ENCODE measurements at regions not wholly inside any gene's neighbourhood (a gene's known extent, or its start where the extent isn't known, plus 50 kb on each side); places are given as distances from the start of the nearest gene placed in this dataset.
A peak's percentile ranks its signal among the peaks of the same experiment; 100 is the strongest.

DNA sequence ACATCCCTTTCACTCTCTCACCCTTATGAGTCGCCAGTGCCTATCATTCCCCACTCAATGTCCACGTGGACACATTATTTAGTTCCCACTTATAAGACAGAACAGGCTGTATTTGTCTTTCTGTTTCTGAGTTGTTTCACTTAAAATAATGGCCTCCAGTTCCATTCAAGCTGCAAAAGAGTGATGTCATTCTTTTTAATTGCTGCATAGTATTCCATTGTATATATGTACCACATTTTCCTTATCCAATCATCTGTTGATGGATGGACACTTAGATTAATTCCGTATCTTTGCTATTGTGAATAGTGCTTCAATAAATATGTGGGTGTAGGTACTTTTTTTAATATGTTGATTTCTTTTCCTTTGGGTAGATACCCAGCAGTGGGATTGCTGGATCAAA is 79.1 kb downstream of the ZNF365 start:
- DNase-seq (ENCODE audit: low read depth in 2 of 3, low spot score in 2 of 3) = no peak

DNA sequence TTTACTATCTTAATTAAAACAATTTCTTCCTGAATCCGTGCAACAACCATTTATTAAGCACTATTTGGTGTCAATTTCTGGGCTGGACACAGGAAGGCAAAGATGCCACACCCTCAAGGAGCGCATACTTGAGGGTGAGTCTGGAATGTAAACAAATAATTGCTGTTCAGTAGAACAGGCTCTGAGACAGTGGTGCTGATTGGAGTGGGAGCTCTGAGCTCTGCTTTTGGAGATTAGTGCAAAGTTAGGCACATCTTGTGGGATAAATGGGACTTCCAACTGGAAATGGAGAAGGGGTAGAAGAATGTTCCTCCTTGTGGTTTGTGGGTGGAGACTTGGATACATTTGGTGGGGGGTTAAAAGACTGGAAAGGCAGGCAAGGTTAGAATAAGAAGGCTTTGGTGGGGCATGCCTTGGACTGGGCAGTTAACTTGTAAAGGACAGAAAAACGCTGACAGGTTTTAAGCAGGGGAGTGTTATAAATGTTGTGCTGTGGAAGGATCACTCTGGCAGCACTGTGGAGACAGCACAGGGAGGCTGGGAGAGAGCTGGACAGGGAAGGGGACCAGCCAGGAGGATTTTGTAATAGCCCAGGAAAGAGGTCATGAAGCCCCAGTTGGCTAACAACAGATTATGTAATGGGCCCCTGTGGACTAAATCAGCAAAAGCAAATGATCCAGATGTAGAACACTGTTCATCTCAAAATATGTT is 80.7 kb downstream of the ZNF365 start:
- DNase-seq (ENCODE audit: low read depth in 2 of 3, low spot score in 2 of 3) = no peak

DNA sequence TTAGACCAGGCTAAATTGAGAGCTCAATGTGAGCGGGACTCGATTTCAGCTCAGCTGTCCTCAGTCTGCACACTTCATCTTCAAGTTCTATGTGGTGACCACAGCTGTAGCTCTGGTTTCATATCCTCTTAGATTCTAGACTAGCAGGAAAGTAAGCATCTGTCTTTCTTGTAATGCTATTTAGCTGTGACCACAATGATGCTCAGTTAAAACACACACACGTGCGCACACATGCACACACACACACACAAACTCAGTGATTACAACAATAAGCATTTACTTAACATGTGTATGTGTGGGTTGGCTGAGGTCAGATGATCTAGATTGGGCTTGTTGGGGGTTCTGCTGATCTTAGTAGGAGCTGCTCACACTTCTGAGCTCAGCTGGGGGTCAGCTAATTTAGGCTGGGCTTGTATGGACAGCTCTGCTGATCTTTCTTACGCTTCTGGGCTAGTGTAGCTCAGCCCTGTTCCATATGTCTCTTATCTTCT is 82.5 kb downstream of the ZNF365 start:
- DNase-seq (ENCODE audit: low read depth in 2 of 3, low spot score in 2 of 3) = no peak

DNA sequence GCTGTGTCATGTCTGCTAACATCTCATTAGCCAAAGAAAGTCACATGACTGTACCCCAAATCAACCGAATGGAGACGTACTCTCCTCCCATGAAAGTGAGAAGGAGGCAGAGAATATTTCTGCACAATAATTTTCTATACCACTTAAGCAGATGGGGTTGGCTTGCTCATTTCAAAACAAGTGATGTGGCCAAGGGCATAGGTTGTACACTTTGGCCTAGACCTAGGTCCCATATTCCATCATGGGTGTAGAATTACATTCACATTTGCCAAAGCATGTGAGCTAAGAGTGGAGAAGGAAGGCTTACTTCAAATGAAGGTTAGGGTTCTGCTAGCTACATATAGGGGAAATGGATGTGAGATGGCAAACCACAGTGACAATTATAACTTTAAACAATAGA is 83.0 kb downstream of the ZNF365 start:
- DNase-seq (ENCODE audit: low read depth in 2 of 3, low spot score in 2 of 3) = no peak

DNA sequence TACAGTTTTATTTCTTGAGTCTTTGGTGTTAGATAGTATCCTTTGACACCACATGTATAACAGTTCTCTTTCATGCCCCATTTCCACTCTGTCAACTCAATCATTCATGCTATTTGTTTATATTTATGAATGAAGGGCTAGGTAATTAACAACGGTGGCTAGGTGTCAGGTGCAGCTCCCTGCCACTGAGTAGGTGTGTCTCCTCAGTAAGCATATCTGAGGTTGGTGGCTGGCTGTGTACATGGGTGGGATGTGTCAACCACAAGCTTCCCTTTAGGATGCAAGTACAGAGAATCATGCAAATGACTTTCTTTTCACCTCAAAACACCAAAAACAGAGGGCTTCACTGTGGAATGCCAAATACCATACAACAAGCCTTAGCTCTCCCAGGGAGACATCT is 83.4 kb downstream of the ZNF365 start:
- no peak for DNase-seq (ENCODE audit: low read depth in 2 of 3, low spot score in 2 of 3)

DNA sequence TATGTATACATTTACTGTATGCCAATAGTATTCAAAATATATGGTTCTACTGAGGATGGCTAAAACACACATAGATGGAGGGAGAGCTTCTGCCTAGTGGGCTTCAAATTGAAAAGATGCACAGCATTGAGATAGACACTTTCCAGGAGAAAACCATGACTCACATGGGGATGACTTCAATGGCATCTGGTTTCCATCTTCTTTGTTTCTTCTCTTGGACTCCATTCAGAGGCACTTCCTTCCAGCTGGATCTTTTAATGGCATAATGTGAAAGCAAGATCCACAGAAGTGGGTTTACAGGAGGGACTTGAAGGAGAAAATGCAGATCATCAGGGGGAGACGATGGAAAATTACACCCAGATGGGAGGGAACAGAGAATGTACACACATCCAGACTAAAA is 84.9 kb downstream of the ZNF365 start:
- DNase-seq (ENCODE audit: low read depth in 2 of 3, low spot score in 2 of 3) = no peak

DNA sequence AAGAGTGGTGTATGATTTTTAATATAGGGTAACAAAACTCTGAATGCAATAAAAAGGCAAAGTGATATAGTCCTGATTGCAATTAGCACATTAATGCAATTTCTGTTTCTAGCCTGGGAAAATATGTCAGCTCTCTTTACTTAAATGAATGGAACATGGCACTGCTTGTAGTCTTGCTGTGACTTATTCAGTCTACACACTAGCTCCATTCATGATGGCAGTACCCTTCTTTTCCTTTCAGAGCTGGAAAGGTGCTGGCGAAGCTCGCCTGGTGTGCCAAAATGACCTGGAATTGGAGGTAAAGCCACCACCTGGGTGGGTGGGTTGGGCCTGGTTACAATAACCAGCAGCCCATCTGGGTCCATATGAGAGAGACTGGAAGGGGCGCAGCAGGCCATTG is 85.3 kb downstream of the ZNF365 start:
- DNase-seq (ENCODE audit: low read depth in 2 of 3, low spot score in 2 of 3) = no peak

DNA sequence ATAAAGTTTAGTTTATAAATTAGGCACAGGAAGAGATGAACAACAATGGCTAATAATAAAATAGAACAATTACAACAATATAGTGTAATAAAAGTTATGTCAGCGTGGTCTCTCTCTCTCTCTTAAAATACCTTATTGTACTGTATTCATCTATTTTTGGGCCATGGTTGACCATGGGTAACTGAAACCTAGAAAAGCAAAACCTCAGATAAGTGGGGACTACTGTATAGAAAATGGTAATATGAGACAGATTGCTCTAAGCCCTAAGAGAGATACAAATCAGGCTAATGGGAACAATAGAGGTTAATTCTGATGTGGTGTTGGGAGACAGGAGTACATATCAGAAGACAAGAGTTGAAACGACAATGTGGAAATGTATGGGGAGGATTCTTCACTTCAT is 86.2 kb downstream of the ZNF365 start:
- DNase-seq (ENCODE audit: low read depth in 2 of 3, low spot score in 2 of 3) = no peak

DNA sequence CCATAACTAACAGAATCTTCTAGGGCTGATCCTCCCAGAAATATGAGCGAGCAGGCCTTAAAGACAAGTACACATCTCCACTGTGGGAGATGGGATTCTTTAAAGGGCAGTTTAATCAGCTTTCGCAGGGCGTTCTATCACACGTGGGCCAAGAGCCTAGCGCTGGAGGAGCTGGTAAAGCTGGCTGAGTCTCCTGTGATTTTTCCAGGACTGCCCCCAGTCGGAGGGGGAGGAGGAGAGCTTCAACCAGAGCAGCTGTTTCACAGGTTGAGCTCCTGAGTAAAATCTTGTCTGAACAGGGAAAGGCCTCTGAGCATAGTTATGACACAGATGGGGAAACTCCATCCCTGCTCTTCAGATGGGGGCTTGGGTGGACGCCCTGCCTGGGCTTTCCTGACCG is 87.0 kb downstream of the ZNF365 start:
- DNase-seq (ENCODE audit: low read depth in 2 of 3, low spot score in 2 of 3) = no peak

DNA sequence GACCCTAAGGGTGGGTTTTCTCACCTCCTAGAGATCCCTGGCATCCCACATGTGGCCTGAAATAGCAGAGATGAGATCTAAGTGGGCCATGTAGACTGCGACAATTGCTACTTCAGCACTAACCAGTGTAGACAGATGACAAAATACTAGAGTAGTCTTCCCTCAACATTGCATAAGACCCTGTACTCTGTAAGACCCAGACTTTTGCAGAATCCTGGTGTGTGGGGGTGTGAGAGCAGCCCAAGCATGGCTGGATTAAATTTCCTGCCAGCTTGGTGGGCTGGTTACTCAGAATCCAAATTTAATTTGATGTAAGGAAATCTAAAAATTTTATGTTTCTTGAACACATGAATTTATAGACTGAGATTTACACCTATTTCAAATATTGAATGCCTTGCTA is 88.3 kb downstream of the ZNF365 start:
- DNase-seq (ENCODE audit: low read depth in 2 of 3, low spot score in 2 of 3) = no peak

DNA sequence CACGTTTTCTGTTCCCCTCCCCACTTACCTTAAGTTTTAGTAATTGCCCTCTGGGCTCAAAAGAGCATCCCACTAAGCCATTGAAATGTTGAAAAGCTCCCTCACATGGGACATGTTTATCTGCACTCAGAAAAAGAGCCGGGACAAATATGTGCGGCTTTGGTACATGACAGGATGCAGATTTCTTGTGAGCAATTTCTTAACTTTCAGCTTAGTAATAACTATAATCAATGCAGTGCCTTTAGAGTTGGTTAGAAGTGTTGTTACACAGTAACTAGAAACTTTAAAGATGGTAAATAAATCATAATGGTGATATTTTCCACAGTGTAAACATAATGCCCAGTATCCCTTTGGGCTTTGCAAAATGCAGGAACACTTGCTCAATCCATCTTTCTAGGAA is 89.2 kb downstream of the ZNF365 start:
- no peak for DNase-seq (ENCODE audit: low read depth in 2 of 3, low spot score in 2 of 3)

DNA sequence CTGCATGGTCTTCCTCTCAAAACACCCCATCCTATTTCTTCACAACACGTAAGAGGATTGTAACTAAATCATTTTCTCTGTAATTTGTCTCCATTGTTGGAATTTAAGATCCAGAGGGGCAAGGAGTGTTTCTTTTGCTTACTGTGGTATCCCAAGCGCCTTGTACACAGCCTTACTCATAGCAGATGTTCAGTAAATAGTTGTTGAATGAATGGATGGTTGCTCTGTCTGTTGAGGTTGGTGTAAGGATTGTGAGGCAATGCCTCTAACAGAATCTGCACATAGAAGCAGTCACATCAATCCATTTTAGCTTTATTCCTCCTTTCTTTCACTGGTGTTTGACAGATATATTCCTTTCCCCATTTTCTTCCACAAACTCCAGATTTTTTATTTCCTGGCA is 90.1 kb downstream of the ZNF365 start:
- DNase-seq (ENCODE audit: low read depth in 2 of 3, low spot score in 2 of 3) = no peak

DNA sequence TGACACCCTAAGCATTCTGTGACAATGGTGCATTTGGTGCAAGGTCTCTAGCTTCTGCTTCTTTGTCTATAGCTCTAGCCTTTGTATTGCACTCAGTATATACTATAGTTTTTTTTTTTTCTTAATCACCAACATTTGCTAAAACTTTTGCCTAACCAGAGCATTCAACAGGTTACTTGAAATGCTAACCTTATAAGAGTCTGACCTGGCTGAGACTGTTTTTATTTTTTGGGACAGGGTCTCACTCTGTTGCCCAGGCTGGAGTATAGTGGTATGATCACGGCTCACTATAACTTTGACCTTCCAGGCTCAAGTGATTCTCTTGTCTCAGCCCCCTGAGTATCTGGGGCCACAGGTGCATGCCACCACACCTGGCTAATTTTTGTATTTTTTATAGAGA is 92.4 kb downstream of the ZNF365 start:
- no peak for DNase-seq (ENCODE audit: low read depth in 2 of 3, low spot score in 2 of 3)

DNA sequence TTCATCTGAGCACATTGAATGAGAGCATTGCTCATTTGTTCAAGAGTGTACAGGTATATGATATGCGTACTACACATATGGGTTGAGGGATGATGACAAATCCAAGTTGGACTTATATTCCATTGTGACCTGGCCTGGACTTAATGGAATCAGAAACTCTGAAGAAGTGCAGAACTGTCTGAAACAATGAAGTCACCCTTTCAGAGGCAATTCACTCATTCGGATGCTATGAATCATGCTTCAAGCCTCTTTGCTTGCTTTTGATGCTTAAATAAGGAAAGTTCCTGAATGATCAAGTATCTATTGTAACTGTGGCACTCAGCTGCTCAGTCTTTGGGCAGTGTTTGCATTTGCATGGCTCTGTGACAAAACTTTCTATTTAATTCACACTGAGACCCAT is 93.4 kb downstream of the ZNF365 start:
- DNase-seq (ENCODE audit: low read depth in 2 of 3, low spot score in 2 of 3) = no peak

DNA sequence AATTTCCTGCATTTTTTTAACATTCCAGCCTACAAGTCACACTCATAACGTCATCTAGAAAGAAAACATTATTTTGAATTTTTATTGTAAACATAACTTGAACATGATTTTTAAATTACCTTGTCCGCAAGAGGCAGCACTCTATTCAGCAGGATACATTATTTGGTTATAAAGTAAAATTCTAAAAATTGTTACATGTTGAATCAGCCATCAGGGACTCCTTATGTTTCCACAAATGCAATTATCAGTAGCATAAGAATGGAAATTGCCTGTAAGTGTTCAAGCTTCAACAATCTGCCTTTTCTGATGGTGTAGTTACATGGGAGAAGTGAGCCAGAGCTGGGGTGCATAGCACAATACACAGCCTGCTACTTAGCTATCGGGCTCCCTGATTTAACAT is 97.5 kb downstream of the ZNF365 start:
- no peak for DNase-seq (ENCODE audit: low read depth in 2 of 3, low spot score in 2 of 3)

DNA sequence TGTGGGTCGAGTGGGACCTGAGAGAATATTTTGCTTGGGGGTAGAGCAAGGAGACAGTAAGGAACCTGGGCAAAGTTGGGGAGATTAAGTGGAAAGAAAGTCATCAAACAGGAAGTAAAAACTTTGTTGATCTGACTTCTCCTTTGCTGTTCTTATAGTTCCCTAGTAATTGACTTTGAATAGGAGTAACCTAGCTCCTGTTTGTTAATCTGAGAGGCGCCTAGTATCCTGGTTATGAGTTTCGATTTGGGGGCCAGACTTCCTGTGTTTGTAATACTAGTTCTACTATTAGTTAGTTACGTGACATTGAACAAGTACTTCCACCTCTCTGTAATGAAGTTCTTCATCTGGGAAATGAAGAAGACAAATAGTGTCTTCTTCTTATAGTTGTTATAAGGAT is 99.1 kb downstream of the ZNF365 start:
- no peak for DNase-seq (ENCODE audit: low read depth in 2 of 3, low spot score in 2 of 3)

DNA sequence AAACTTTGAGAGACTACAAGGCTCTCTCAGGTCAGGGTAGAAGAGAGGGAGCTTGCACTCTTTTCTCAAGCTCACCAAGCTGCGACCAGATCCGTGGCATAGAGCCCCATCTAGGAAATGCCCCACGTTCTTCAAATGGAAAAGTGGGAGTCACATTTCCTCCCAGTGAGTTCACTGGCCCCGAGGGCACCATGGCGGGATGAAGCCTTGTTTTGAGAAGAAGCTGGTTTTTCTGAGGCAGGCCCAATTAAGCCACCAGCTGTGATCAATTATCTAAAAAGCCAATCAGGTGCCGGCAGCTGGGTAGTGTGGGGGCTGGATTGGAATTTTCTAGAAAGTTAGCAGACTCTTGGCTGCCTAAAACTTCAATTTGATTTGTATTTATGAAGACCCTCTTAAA is 101.4 kb downstream of the ZNF365 start:
- no peak for DNase-seq (ENCODE audit: low read depth in 2 of 3, low spot score in 2 of 3)

DNA sequence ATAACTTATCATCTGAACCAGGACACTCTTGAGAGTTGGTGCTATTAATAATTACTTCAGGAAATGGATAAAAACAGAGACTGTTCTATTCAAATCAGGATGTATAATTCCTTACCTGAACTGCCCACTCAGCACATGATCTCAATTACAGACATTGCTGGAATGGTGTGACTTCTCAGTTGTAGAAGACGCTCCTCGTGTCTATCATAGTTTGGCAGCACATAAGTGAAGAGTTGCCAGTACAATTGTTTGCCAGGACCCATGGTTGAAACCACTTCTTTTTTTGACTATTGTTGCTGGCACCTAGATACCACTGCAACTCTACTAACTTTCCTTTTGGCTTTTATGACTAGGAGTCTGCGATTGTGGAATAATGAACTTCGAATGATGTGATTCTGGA is 105.4 kb downstream of the ZNF365 start:
- DNase-seq (ENCODE audit: low read depth in 2 of 3, low spot score in 2 of 3) = no peak

DNA sequence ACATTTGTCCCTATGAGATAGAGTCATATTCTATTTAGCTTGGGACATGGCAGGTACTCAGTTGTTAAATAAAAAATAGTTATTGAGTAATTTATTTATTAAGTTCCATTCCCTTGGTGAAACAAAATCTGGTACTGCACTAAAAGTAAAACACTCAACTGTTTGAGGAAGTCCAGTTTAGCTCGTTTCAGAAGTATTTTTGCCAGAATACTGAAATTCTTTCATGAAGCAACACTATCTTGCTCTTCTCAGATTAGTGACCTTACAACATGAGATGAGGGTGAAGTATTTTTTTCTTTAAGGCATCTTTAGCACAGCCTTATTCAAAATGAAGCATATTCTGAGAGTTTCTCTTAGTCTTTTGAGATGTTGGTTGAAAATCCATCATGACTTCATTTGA is 106.0 kb downstream of the ZNF365 start:
- no peak for DNase-seq (ENCODE audit: low read depth in 2 of 3, low spot score in 2 of 3)

DNA sequence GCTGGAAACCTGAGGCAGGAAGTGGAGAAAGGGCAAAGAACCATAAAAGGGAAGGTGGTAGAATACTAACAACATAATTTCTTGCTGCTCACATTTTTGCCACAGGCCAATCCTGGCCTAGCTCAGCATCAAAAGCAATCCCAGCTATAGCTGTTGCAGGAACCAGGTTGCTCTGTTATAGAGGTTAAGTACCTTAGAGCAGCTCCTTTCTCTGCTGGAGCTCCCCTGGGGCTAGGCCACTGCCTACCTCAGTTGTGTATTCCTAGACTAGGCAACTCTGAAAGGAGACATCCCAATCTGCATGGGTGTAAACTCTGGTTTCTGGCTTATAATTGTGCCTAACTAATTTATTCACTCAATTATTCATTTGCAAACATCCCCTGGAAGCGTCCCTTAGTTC is 108.4 kb downstream of the ZNF365 start:
- no peak for DNase-seq (ENCODE audit: low read depth in 2 of 3, low spot score in 2 of 3)

DNA sequence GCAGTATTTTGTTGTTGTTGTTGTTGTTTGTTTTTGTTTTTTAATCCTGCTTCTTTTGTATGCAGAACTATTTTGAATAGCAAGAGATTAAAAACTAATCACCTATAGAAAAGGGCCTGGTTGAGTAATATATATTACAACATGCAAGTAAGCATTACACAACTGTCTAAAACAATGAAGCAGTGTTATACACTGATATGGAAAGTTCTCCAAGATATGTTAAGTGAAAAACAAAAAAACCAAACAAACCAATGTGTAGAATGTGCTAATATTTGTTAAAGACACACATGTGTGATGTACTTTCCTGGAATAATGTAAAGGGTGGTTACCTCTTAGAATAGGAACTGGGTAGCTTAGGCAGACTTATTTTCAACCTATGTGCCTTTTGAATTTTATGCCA is 117.4 kb downstream of the ZNF365 start:
- DNase-seq (ENCODE audit: low read depth in 2 of 3, low spot score in 2 of 3) = no peak

DNA sequence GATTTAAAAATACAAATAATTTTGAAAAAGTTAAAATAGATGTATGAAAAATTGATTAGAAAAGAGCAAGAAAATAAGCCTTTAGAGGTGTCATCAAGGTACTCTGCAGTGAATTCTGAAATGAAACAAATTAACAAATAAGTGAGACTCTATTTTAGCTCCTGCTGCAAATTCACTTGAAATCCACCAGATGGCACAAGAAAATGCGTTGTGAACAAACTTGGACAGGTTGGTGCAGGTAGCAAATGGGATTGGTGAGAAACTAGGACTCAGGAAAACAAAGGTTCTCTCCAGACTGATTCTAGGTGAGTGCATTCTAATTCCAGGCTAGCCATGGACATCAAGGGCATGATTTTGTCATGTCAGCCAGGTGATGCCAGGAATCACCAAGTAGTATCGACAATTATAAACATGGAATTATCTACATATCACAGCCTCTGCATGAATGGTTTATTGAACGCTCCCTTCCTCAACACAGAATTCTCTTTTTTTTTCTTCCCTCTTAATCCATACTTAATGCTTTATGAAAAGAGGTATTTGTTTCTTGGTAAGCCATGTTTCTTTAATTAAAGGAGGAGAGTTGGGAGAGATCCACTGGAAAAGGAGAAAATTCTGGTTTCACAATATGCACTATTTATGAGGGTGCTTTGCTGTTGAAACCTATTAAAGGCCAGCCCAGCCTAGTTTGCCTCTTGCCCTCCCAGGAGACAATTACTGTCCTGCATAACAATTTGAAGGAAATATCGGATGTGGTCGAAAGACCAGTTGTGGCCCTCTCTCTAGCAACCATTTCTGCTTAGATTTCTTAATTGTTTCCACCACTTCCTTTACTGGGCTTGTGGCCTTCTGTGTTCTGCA is 118.1 kb downstream of the ZNF365 start:
- peak in 2 of 3 donors; percentile 16 to 41 for DNase-seq (ENCODE audit: low read depth in 2 of 3, low spot score in 2 of 3)

Data from hematopoietic multipotent progenitor cell (in vitro differentiated cells).